22Rv1 (cell line): ENCODE measurements at regions not wholly inside any gene's neighbourhood (a gene's known extent, or its start where the extent isn't known, plus 50 kb on each side); places are given as distances from the start of the nearest gene placed in this dataset.

Source experiments
- CTCF ChIP-seq: fragments of 450-650 bp; IDR thresholded peaks from 2 replicates; pipeline ENCODE4 v1.5.1; 2017; ENCODE audit warnings: mild to moderate bottlenecking
- ZFX ChIP-seq: fragments of 450-650 bp; IDR thresholded peaks from 2 replicates; pipeline ENCODE4 v1.6.1; 2017; ENCODE audit warnings: antibody characterized with exemption, borderline replicate concordance

GRCh38 chr7:46259947-46260346 lies 338.9 kb upstream of the IGFBP3 start:
- TF ChIP-seq CTCF (no peak), ZFX (no peak)
